Jurkat, Clone E6-1 (cell line): ENCODE measurements at regions not wholly inside any gene's neighbourhood (a gene's known extent, or its start where the extent isn't known, plus 50 kb on each side); places are given as distances from the start of the nearest gene placed in this dataset.
"Not testable (repeated sequence)": the region's sequence is repeated elsewhere in the genome, so short reads cannot be mapped to it uniquely, and the experiment has no call there.

Experiments
- DNase-seq: peaks from one replicate; pipeline ENCODE4 v3.0.0-alpha.2; 2011; ENCODE audit warnings: low read depth, low spot score
- H3K4me3 ChIP-seq: 2 replicates; pipeline ENCODE4 v1.5.1; 2011; ENCODE audit warnings: mild to moderate bottlenecking, low read length, control low read depth, moderate library complexity

DNA sequence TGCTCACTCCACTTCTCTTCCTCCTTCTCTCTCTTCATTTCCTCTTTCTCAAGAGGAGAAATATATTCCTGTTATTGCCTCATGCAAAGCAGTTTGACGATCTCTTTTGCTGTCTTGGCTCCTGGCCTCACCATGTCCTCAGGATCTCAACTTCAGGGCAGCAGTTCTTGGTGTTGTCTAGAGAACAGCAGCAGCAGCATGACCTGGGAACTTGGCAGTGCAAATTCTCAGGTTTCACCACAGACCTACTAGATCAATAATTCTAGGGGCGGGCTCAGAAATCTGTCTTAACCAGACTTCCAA lies 193.4 kb upstream of the EDNRA start:
- H3K4me3 ChIP-seq: no peak overlapping the region
- DNase-seq: no peak

DNA sequence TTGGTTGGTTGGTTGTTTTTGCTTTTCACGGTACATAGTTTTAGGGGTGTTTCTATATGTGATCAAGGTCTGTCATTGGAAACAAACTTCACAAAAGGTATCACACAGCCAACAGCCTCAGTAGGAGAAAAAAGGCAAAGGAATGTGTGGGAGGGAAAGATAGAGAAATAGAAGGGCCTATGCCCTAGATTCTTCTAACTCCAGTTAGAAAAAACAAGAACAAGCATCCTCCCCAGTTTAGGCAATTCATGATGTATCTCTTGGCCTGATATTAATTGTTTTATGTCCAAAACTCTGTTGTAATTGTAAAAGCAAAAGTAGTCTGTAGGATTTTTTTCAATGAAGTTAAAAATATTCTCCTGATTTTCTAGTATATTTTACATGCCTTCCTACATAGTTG lies 192.4 kb upstream of the EDNRA start:
- no peak for DNase-seq
- H3K4me3 ChIP-seq: no peak overlapping the region

DNA sequence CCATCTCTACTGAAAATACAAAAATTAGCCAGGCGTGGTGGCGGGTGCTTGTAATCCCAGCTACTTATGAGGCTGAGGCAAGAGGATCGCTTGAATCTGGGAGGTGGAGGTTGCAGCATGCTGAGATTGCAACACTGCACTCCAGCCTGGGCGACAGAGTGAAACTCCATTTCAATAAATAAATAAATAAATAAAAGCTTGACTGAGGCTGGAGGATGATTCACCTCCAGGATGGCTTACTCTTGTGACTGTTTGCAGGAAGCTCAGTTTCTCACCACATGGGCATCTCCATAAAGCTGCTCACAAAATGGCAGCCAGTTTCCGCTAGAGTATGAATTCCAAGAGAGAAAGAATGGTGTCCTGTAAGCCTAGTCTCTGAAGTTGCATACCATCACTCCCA lies 191.7 kb upstream of the EDNRA start:
- no peak for DNase-seq
- H3K4me3 ChIP-seq: no peak overlapping the region

DNA sequence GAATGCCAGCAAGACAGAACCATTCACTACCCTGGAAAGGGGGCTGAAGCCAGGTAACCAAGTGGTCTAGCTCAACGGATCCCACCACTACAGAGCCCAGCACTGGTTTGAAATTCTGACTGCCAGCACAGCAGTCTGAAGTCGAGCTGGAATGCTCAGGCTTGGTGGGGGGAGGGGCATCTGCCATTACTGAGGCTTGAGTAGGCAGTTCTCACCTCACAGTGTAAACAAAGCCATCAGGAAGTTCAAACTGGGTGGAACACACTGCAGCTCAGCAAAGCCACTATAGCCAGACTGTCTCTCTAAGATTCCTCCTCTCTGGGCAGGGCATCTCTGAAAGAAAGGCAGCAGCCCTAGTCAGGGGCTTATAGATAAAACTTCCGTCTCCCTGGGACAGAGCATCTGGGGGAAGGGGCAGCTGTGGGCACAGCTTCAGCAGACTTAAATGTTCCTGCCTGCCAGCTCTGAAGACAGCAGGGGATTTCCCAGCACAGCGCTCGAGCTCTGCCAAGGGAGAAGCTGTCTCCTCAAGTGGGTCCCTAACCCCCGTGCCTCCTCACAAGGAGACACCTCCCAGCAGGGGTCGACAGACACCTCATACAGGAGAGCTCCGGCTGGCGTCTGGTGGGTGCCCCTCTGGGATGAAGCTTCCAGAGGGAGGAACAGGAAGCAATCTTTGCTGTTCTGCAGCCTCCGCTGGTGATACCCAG lies 188.1 kb upstream of the EDNRA start:
- not testable (repeated sequence) for H3K4me3 ChIP-seq, DNase-seq

DNA sequence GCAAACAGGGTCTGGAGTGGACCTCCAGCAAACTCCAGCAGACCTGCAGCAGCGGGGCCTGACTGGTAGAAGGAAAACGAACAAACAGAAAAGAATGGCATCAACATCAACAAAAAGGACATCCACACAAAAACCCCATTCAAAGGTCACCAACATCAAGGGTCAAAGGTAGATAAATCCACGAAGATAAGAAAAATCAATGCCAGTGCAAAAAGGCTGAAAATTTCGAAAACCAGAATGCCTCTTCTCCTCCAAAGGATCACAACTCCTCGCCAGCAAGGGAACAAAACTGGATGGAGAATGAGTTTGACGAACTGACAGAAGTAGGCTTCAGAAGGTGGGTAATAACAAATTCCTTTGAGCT lies 187.6 kb upstream of the EDNRA start:
- not testable (repeated sequence) for H3K4me3 ChIP-seq

DNA sequence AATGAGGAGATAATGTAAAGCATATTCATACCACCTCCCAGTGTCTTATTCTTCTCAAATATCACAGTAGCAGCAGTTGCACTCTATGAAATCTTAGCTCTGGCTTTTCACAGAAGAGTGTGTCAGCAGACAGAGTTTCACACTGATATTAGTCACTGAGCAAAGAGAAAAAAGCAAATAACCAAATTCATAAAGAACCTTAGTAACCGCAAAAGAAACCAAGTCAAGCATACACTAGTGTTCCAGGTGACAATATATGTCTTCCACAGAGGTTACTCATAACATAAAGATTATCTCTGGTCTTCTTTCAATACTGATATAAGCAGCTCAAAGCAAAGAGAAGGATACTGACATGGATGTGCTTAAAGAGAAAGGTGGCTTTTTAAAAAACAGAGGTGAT lies 181.7 kb upstream of the EDNRA start:
- no peak overlapping the region for H3K4me3 ChIP-seq
- no peak for DNase-seq

More for the DNA sequence above, 187.6 kb upstream of the EDNRA start:
- DNase-seq: not testable (repeated sequence)

DNA sequence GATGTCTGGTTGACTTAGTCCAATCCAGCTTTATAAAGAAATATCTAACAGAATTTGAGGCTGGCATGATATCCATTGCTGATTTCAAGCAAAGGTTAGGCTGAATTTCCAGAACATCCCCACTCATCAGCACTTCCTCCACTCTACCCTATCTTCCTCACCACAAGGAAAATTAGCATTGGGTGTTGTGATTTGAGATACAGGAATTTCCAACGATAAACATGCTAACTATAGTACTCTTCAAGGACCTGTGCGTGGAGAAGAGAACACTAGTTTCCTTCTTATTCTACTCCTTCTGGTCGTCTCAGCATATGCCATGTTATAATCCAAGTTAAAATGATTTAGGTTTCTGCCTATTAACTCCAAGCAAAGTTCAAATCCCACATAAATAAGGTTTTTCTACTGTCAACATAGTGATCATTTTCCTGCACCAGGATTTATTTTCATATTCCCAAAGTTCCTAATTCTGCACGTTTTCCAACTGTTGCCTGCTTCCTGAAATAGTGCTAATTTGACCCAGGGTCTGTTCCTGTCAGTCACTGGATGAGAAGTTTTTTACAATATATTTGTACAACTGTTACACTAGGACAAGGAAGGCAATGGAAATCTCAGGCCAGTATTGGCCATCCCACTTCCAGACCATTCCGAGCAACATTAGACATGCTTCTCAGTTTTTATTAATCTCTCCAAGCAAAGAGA lies 177.6 kb upstream of the EDNRA start:
- DNase-seq: no peak
- H3K4me3 ChIP-seq: no peak overlapping the region

DNA sequence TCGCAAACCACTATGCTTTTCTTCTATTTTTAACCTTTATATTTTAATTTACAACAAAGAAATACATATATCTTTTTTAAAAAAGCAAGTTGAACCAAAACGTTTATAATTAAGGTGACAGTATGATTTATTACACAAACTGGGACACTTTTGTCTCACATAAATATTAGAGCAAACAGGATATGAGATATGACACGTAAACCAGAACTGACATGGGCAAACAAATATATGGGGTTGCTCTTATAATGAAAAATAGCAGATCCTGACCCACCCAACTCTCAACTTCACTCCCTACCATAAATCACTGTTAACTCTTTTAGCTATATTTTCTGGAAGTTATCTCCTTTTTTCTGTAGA lies 177.0 kb upstream of the EDNRA start:
- no peak overlapping the region for H3K4me3 ChIP-seq
- no peak for DNase-seq

DNA sequence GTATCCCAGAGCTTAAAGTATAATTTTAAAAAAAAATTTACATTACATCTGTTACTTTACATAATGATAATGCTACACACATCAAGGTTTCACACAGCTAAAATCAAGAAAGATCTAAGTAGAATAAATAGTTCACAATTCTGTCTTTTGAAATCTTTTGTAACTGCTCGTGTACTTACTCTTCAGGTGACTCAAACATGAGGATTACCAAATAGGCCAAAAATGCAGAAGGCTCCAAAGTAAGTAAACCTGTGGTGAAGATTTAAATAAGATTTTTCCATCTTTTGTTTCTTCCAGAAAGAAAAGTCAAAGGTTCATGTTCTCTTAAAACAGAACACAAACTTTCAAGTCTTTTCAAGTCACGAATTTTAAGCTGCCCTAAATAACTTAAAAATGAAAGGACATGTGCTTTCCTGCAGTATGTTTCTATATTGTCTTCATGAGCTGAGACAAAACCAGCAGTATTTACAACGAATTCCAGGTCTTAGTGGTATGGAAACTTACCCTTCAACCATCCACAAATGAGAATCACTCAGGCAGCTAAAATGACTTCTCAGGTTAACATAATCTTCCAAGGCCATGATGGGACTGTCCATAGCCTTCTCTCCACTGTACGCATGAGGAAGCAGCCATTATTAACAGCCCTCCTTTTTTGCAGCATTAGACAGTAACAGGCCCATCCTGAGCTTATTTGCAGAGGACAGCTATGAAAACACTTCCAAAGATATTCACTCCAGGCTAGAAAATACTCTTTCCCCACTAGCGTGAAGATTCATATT lies 172.8 kb upstream of the EDNRA start:
- no peak overlapping the region for H3K4me3 ChIP-seq
- DNase-seq: no peak

DNA sequence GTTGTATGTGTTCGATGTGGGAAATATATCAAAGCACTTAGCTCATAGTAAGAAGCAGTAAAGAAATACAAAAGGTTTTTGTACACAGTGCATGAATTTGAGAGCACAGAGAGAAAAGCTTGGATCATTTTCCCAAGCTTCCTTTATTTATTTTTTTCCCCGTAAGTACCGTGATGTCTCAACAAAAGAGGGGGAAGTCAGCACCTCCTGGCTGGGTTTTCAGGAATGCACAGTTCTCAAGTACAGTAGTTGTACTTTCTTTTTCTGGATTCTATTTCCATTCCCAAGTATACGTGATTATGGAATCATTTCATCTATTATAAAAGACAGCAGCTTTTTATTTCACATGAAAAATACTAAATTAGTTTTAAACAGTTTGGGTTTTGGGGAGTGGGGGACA lies 171.5 kb upstream of the EDNRA start:
- no peak for DNase-seq
- no peak overlapping the region for H3K4me3 ChIP-seq

DNA sequence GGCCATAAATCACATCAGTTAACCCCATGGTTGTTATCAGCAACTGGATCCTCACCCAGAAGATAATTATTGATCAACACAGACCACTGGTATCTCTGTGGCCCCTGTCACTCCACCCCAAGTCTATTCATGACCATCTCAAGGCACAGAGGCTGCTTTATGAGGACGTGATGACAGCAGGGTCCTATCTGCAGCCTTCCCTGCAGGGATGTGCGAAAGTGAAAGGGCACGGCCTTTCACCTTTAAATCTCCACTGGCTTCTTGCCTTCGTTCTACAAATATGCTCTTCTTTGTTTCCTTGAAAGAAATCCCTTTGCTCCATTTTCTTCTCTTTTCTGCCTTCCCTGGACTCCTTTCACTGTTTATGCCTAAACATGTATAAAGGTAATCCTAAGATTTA lies 170.6 kb upstream of the EDNRA start:
- no peak overlapping the region for H3K4me3 ChIP-seq
- DNase-seq: no peak

DNA sequence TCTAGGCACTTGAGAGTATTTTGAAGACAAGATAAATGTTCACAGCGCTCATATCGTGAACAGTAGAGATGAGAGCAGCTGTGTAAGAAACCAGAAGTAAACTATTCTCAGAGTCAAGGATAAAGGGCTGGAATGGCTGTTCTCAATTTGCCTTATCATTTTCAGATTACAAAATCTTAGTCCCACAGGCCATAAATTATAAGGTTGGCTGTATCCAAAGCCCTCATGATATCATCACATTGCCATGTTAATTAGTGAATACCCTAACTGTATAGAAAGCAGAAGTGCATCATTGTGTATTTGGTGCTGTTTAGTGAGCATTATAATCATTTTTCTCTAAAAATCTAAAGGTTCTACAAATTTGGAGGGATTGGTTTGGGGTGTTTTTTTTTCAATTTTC lies 168.9 kb upstream of the EDNRA start:
- no peak for DNase-seq
- H3K4me3 ChIP-seq: no peak overlapping the region

DNA sequence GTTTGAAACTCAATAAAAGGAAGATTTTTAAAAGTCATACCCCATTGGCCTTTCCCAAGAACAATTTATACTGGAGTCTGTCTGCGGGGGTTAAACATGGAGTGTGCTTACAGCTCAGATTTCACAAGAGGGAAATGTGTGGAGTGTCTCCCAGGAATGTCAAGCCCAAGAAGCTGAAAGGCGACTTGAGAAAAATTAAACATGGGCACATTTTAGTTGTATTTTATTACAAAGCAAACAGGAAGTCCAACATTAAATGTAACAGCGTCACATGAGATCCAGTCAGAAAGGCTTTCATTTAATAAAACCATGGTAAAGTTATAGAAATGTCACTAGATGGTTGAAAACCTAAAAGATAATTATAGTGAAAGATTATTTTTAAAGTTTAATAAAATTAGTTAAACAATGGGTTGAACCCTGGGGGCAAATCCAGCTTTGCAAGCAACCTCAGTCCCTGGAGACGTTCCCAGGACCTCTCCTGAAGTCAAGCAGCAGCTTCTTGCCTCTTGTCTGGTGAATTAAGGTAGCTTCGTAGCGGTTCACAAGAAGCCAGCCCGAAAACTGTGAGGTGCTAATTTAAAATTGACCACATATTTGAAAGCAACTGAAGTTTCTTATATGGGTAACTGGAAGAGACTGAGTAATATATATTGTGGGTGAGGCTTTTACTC lies 168.4 kb upstream of the EDNRA start:
- DNase-seq: no peak
- no peak overlapping the region for H3K4me3 ChIP-seq

DNA sequence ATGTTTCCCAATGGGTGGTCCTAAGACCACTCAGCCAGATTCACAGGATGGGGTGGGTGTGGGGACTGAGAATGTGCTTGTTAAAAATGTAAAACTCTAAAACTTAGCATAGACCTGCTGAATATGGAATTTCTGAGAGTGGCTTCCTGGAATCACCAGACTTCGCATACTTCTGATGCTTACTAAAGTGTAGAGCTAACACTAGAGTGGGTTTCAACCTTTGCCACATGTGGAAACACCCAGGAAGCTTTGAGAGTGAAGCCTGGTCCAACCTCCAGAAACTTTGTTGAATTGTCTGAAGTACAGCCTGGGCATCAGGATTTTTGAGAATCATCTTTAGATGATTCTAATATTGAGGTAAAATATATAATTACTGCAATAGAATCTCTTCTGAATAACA lies 167.8 kb upstream of the EDNRA start:
- DNase-seq: no peak
- H3K4me3 ChIP-seq: no peak overlapping the region

DNA sequence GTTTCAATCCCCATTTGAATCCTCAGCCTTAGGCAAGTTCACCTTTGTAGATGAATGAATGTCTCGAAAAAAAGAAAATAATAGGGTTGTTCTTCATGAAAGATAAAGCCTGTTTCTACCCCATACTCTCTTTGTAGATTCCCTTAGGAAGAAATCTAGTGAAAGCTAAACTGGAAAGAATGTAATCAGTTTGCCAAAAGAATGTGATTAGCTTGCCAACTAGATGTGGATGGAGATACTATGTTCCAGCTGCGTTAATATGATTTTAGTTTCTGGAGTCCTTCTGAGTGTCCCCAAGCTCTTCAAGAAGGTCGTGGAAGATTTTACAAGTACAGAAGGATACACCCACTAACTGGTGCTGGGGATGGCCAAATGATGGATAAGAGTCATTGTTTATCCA lies 162.3 kb upstream of the EDNRA start:
- no peak for DNase-seq
- H3K4me3 ChIP-seq: no peak overlapping the region

DNA sequence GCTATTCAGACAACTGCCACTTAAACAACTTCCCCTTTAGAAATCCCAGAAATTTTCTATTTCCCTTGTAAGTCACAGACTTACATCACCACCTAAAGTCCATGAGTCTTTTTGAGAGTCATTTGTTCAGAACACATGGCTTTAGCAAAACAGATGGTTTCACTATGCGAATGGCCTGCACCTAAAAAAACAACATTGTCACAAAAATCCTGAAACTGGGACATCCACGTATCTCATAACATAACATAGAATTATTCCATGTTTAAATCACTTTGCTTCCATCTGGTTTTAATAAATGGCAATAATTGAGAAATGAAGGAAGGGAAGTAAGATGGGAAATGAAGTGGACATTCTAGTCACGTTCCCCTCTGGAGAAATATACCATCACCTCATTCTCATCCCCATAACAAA lies 155.3 kb upstream of the EDNRA start:
- no peak for DNase-seq
- H3K4me3 ChIP-seq: no peak overlapping the region

DNA sequence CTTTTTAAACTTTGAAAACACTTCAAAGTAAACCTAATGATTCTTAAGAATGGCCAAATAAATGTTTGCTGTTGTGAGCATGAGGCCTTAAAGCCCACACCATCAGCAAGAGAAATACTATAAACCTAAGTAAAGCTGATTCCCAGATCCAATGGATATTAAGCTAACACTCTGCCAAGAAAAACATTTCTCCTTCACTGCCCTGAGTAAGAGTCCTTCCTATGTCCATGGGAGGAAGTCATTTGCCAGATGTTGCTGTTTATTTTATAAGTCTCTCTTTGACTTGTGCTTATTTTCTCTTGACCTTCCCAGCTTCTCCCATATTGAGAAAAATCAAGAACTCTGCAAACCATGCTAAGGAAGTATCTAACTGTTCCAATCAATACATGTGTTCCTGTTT lies 154.3 kb upstream of the EDNRA start:
- DNase-seq: no peak
- H3K4me3 ChIP-seq: no peak overlapping the region

DNA sequence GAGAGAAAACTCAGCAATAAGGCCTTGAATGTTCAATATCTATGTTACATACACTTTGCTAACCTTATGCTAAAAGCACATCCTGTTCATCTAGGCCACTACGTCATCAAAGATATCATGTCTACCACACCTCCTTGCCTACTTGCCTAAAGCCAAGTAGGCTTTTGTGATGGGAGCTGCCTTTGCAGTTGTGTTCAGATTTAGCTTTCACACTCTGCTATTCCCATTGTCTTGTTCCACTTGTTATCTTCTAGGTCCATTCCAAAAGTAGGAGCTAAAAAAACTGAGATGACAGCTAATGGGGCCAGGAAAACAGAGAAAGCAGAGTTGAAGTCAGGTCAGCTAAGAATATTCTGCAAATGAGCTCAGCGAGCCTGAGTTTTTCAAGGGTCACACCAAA lies 153.6 kb upstream of the EDNRA start:
- H3K4me3 ChIP-seq: no peak overlapping the region
- no peak for DNase-seq

DNA sequence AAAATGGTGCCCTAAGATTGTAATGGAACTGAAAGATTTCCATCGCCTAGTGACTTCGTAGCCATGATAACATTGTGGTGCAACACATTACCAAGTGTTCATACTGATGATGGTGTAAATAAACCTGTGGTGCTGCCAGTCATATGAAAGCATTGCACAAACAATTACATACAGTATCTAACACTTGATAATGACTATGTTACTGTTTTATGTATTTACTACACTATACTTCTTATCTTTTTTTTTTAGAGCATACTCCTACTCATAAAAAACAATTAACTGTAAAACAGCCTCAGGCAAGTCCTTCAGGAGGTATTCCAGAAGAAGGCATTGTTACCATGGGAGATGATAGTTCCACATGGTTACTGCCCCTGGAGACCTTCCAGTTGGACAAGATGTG lies 152.7 kb upstream of the EDNRA start:
- no peak for DNase-seq
- no peak overlapping the region for H3K4me3 ChIP-seq

DNA sequence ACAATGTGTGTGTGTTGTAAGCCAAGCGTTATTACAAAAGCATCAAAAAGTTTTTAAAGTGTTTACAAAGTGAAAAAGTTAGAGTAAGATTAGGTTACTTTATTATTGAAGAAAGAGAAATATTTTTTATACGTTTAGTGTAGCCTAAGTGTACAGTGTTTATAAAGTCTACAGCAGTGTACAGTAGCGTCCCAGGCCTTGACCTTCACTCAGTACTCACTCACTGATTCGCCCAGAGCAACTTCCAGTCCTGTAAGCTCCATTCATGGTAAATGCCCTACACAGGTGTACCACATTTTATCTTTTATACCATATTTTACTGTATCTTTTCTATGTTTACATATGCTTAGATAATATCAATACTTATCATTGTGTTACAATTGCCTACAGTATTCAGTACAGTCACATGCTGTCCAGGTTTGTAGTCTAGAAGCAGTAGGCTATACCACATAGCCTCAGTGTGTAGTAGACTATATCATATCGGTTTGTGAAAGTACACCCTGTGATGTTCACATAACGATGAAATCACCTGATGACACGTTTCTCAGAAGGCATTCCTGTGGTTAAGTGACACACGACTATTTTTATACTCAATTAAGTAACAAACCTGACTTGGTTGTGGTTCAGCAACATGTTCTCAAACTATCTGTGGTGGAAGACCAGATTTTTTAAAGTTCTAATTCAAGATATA lies 152.0 kb upstream of the EDNRA start:
- no peak for DNase-seq
- no peak overlapping the region for H3K4me3 ChIP-seq
